H1 (cell line): ENCODE measurements at regions not wholly inside any gene's neighbourhood (a gene's known extent, or its start where the extent isn't known, plus 50 kb on each side); places are given as distances from the start of the nearest gene placed in this dataset.

ENCODE experiments used
- CTCF ChIA-PET: fragments of 300-600 bp; sonication (Branson Sonifier 250); formaldehyde crosslinking; loops from one replicate; lab custom pipeline; 2021; ENCODE audit not compliant: partially characterized antibody; lab: Charles Lee
- POLR2A ChIA-PET: fragments of 300-600 bp; sonication (Branson Sonifier 250); formaldehyde crosslinking; loops from one replicate; lab custom pipeline; 2021; ENCODE audit warnings: inconsistent platforms; ENCODE audit not compliant: partially characterized antibody; lab: Charles Lee
- DNase-seq, 2 experiments: peaks; one replicate each; pipeline versions ENCODE4 v3.0.0 to v3.0.0-alpha.2; 2010 to 2022; ENCODE audit warnings: low spot score in 2 of 2, low read depth in 1 of 2, mixed read lengths in 1 of 2
- FAIRE-seq: peaks from 2 replicates; lab custom pipeline; 2011; peaks lifted over from hg19 to GRCh38; lab: Jason Lieb, UNC
- H2AFZ ChIP-seq: 2 replicates; pipeline ENCODE4 v1.8.1; 2012; ENCODE audit warnings: low read length, inconsistent platforms
- H2AK5ac ChIP-seq: 2 replicates; pipeline ENCODE4 v1.6.1; 2013; ENCODE audit warnings: low read depth, low read length
- H2BK120ac ChIP-seq: replicated peaks from 2 replicates; pipeline ENCODE3; 2013; ENCODE audit warnings: low read depth, low read length, inconsistent platforms
- H2BK12ac ChIP-seq: 2 replicates; pipeline ENCODE4 v1.6.1; 2013; ENCODE audit warnings: low read depth, low read length
- H2BK15ac ChIP-seq: 2 replicates; pipeline ENCODE4 v1.6.1; 2013; ENCODE audit warnings: low read length
- H2BK20ac ChIP-seq: 2 replicates; pipeline ENCODE4 v1.6.1; 2013; ENCODE audit warnings: low read length
- H2BK5ac ChIP-seq: 2 replicates; pipeline ENCODE4 v1.6.1; 2013; ENCODE audit warnings: low read depth, low read length
- H3K14ac ChIP-seq: 2 replicates; pipeline ENCODE4 v1.6.1; 2013; ENCODE audit warnings: inconsistent platforms; ENCODE audit not compliant: insufficient read length
- H3K18ac ChIP-seq: 2 replicates; pipeline ENCODE4 v1.6.1; 2013; ENCODE audit warnings: low read length; ENCODE audit errors: extremely low read depth
- H3K23ac ChIP-seq: 2 replicates; pipeline ENCODE4 v1.6.1; 2013; ENCODE audit warnings: inconsistent platforms; ENCODE audit not compliant: insufficient read length
- H3K23me2 ChIP-seq: 2 replicates; pipeline ENCODE4 v1.6.1; 2013; ENCODE audit warnings: low read depth, low read length
- H3K27ac ChIP-seq: 2 replicates; pipeline ENCODE4 v1.6.1; 2011; ENCODE audit warnings: low read depth, low read length, inconsistent platforms
- H3K27me3 ChIP-seq, 4 experiments: replicated peaks in 1 of 4; 1 replicate in 1 of 4; 2 replicates in 3 of 4; pipeline versions ENCODE4 v1.6.1 to v1.8.1; 2011 to 2013; ENCODE audit warnings: low read length in 3 of 4, mild to moderate bottlenecking in 3 of 4, inconsistent platforms in 2 of 4, mixed read lengths in 2 of 4, moderate library complexity in 1 of 4; ENCODE audit not compliant: control insufficient read depth in 3 of 4, insufficient read depth in 3 of 4; ENCODE audit errors: extremely low read depth in 1 of 4
- H3K36me3 ChIP-seq, 4 experiments: 2 replicates each; pipeline versions ENCODE4 v1.6.1 to v1.8.1; 2011 to 2013; ENCODE audit warnings: mild to moderate bottlenecking in 4 of 4, low read length in 3 of 4, moderate library complexity in 2 of 4, control low read depth in 1 of 4, inconsistent platforms in 1 of 4; ENCODE audit not compliant: insufficient read depth in 4 of 4, control insufficient read depth in 2 of 4
- H3K4ac ChIP-seq: replicated peaks from 2 replicates; pipeline ENCODE3; 2013; ENCODE audit warnings: low read length, low read depth, mixed read lengths, inconsistent platforms; ENCODE audit not compliant: insufficient read length
- H3K4me1 ChIP-seq, 4 experiments: replicated peaks in 1 of 4; 1 replicate in 1 of 4; 2 replicates in 3 of 4; pipeline versions ENCODE4 v1.6.1 to v1.8.1; 2011 to 2013; ENCODE audit warnings: low read length in 3 of 4, inconsistent platforms in 2 of 4, mixed read lengths in 1 of 4; ENCODE audit not compliant: insufficient read depth in 4 of 4, control insufficient read depth in 3 of 4
- H3K4me2 ChIP-seq, 2 experiments: 2 replicates each; pipeline versions ENCODE4 v1.6.1 to v1.8.1; 2011 to 2013; ENCODE audit warnings: low read depth in 2 of 2, low read length in 2 of 2, control low read depth in 1 of 2, inconsistent platforms in 1 of 2, mild to moderate bottlenecking in 1 of 2; ENCODE audit not compliant: insufficient read depth in 1 of 2
- H3K4me3 ChIP-seq, 4 experiments: fragments of 200-600, 300-600 bp in 1 of 4; sonication (generic), shearing (Covaris generic), sonication (Bioruptor Twin) in 1 of 4; 2 replicates each; pipeline versions ENCODE4 v1.5.1 to v1.8.1; 2011 to 2016; ENCODE audit warnings: low read length in 4 of 4, low read depth in 3 of 4, control low read depth in 2 of 4, inconsistent platforms in 2 of 4, mild to moderate bottlenecking in 2 of 4, mixed read lengths in 1 of 4, moderate library complexity in 1 of 4; ENCODE audit not compliant: insufficient read depth in 2 of 4; ENCODE audit errors: extremely low read depth in 1 of 4
- H3K56ac ChIP-seq: replicated peaks from 2 replicates; pipeline ENCODE3; 2013; ENCODE audit warnings: low read depth, mild to moderate bottlenecking, mixed read lengths, low read length, inconsistent platforms; ENCODE audit not compliant: insufficient read length
- H3K79me1 ChIP-seq: 2 replicates; pipeline ENCODE4 v1.6.1; 2013; ENCODE audit warnings: low read depth, low read length, control low read depth
- H3K79me2 ChIP-seq, 2 experiments: 2 replicates each; pipeline versions ENCODE4 v1.6.1 to v1.8.1; 2012 to 2013; ENCODE audit warnings: low read length in 2 of 2, mild to moderate bottlenecking in 2 of 2, inconsistent platforms in 1 of 2; ENCODE audit not compliant: insufficient read depth in 2 of 2, control insufficient read depth in 1 of 2
- H3K9ac ChIP-seq, 4 experiments: replicated peaks in 1 of 4; 1 replicate in 1 of 4; 2 replicates in 3 of 4; pipeline versions ENCODE4 v1.6.1 to v1.8.1; 2011 to 2013; ENCODE audit warnings: low read depth in 3 of 4, low read length in 3 of 4, control low read depth in 2 of 4, mild to moderate bottlenecking in 2 of 4, moderate library complexity in 2 of 4, inconsistent platforms in 1 of 4; ENCODE audit errors: extremely low read depth in 1 of 4
- H3K9me3 ChIP-seq, 2 experiments: 2 replicates each; pipeline versions ENCODE4 v1.6.1 to v1.8.1; 2012 to 2013; ENCODE audit warnings: mild to moderate bottlenecking in 2 of 2, moderate library complexity in 2 of 2, control low read depth in 1 of 2, inconsistent platforms in 1 of 2, low read depth in 1 of 2, low read length in 1 of 2, mixed read lengths in 1 of 2; ENCODE audit not compliant: insufficient read depth in 2 of 2
- H4K20me1 ChIP-seq, 2 experiments: replicated peaks in 1 of 2; 2 replicates each; pipeline versions ENCODE3 to v1.8.1; 2011 to 2013; ENCODE audit warnings: inconsistent platforms in 2 of 2, low read length in 2 of 2, mild to moderate bottlenecking in 1 of 2; ENCODE audit not compliant: insufficient read depth in 2 of 2, control insufficient read depth in 1 of 2
- H4K5ac ChIP-seq: 2 replicates; pipeline ENCODE4 v1.6.1; 2013; ENCODE audit warnings: low read length, low read depth, mixed read lengths, inconsistent platforms; ENCODE audit not compliant: insufficient read length
- H4K8ac ChIP-seq: 2 replicates; pipeline ENCODE4 v1.8.0; 2013; ENCODE audit warnings: mild to moderate bottlenecking, moderate library complexity, low read length, inconsistent platforms; ENCODE audit not compliant: insufficient read depth; ENCODE audit errors: extremely low read depth
- H4K91ac ChIP-seq: replicated peaks from 2 replicates; pipeline ENCODE3; 2013; ENCODE audit warnings: low read length, mixed read lengths, inconsistent platforms; ENCODE audit not compliant: insufficient read length
- BCL11A ChIP-seq, 2 experiments: IDR thresholded peaks; one replicate each; pipeline ENCODE4 v1.6.1; 2011; ENCODE audit warnings: low read depth in 2 of 2, low read length in 2 of 2, mild to moderate bottlenecking in 2 of 2
- SIX5 ChIP-seq: IDR thresholded peaks from 2 replicates; pipeline ENCODE4 v1.6.1; 2011; ENCODE audit warnings: mild to moderate bottlenecking, low read depth, low read length
- WGBS, 2 experiments: shearing (Covaris generic) in 1 of 2; methylation state at CpG; one replicate each; pipeline versions ENCODE4 v1.1.6 to v1.1.7; 2013 to 2015; ENCODE audit warnings: low lambda C conversion rate in 2 of 2, mixed read lengths in 2 of 2, inconsistent platforms in 1 of 2, low coverage in 1 of 2, missing lambda C conversion rate in 1 of 2; ENCODE audit not compliant: insufficient replicate concordance in 2 of 2, insufficient coverage in 1 of 2, insufficient read length in 1 of 2; ENCODE audit errors: extremely low coverage in 1 of 2, missing lambda C conversion rate in 1 of 2; 5-methylcytosine and 5-hydroxymethylcytosine counted together

DNA sequence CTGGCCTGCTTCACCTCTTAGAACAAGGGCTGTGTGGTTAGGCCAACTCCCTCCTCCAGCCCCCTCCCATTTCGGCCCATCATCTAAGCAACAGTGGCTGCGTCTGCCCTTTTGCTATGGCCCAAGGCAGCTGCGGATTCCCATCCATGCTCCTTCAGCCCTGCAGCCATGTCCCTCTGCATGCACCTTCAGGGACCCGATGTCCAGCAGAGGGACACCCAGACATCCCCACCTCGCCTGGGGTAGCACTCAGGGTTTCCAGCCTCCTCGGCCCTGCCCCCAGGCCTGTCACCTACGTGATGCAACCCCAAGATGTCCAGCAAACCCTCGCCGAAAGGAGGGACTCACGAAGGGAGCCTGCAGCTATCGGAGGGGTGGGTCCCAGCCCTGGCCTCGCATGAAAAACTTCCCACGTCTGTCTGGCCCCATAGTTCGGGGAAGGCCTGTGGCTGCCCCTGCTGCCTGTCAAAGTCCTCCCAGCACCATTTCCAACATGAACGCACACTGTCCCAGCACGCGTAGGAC, 194.4 kb downstream of the CTTN start:
- peaks cover 0 to 5% (median under 1%) of the 10 kb centered on the region in 4 experiments; a peak in 4 of 7 replicates for H3K4me1 ChIP-seq
- ChIA-PET POLR2A (interaction anchor here (1.0 kb wide), 1 partner anchor 26 kb away, joined by 3 read pairs; no protein-coding TSS in a partner anchor), CTCF (interaction anchor here (1.0 to 2.3 kb wide), 7 partner anchors 8 to 89 kb away, joined by 3 to 11 read pairs (median 4); no protein-coding TSS in a partner anchor)
- DNase-seq (no peak), FAIRE-seq (no peak)
- 0 out of 2 replicates have a peak overlapping the region, but pooled peaks have one; percentile 60 for H2BK5ac ChIP-seq
- no peak overlapping the region for H3K4me2 ChIP-seq
- no peak overlapping the region for H2BK120ac ChIP-seq
- H3K27ac ChIP-seq, result no peak overlapping the region
- no peak overlapping the region for H3K4ac ChIP-seq
- H2BK20ac ChIP-seq, result no peak overlapping the region
- no peaks in the 10 kb centered on the region for H3K79me2 ChIP-seq
- H4K8ac ChIP-seq, result peak overlapping the region; percentile 57; the same call in 1 of the 2 replicates
- H2BK15ac ChIP-seq, result no peak overlapping the region
- no peaks in the 10 kb centered on the region for H3K36me3 ChIP-seq
- peaks cover 4% of the 10 kb centered on the region; the same call in 1 of the 2 replicates for H3K79me1 ChIP-seq
- H4K91ac ChIP-seq, result no peak overlapping the region
- no peak overlapping the region for H3K23ac ChIP-seq
- no peak overlapping the region for H2BK12ac ChIP-seq
- H2AFZ ChIP-seq, result no peak overlapping the region
- H2AK5ac ChIP-seq, result no peak overlapping the region
- no peak for TF ChIP-seq BCL11A (IDR thresholded peaks at IDR 0.05; ENCODE audit: low read depth in 2 of 2, low read length in 2 of 2)
- no peak for TF ChIP-seq SIX5
- H3K4me3 ChIP-seq, result no peak overlapping the region
- H3K9ac ChIP-seq, result no peak overlapping the region
- H3K14ac ChIP-seq, result no peak overlapping the region
- peaks cover under 1 to 2% of the 10 kb centered on the region in 2 experiments for H4K20me1 ChIP-seq
- no peaks in the 10 kb centered on the region for H3K23me2 ChIP-seq
- H3K56ac ChIP-seq, result no peak overlapping the region
- H3K18ac ChIP-seq, result no peak overlapping the region
- no peaks in the 10 kb centered on the region for H3K27me3 ChIP-seq
- H4K5ac ChIP-seq, result no peak overlapping the region
- WGBS, 2 experiments, result 88% methylated on average over 17 of the region's 17 CpGs; no CpG with 5 or more reads in 1 of the 2 experiments
- no peaks in the 10 kb centered on the region for H3K9me3 ChIP-seq
